Subcutaneous abdominal adipose tissue (tissue), 5 donors: ENCODE measurements at regions not wholly inside any gene's neighbourhood (a gene's known extent, or its start where the extent isn't known, plus 50 kb on each side); places are given as distances from the start of the nearest gene placed in this dataset.
A peak's percentile ranks its signal among the peaks of the same experiment; 100 is the strongest.

Source experiments
- H3K27ac ChIP-seq: one replicate; pipeline ENCODE4 v1.7.0; 2013; ENCODE audit warnings: low read depth, mild to moderate bottlenecking, inconsistent platforms, low read length, moderate library complexity
- H3K27me3 ChIP-seq, 5 donors: one replicate each; pipeline ENCODE4 v1.7.0; 2013; ENCODE audit warnings: low read length in 5 of 5, inconsistent platforms in 1 of 5; ENCODE audit not compliant: control insufficient read depth in 5 of 5, insufficient read depth in 4 of 5
- H3K36me3 ChIP-seq, 5 donors: one replicate each; pipeline ENCODE4 v1.7.0; 2013; ENCODE audit warnings: low read length in 5 of 5; ENCODE audit not compliant: control insufficient read depth in 5 of 5, insufficient read depth in 5 of 5
- H3K4me1 ChIP-seq, 5 donors: one replicate each; pipeline ENCODE4 v1.7.0; 2013; ENCODE audit warnings: low read length in 5 of 5, mild to moderate bottlenecking in 3 of 5, moderate library complexity in 1 of 5; ENCODE audit not compliant: control insufficient read depth in 5 of 5, insufficient read depth in 5 of 5
- H3K4me3 ChIP-seq, 5 donors: one replicate each; pipeline ENCODE4 v1.7.0; 2013; ENCODE audit warnings: low read length in 5 of 5, low read depth in 1 of 5
- H3K9ac ChIP-seq, 5 donors: one replicate each; pipeline ENCODE4 v1.7.0; 2013; ENCODE audit warnings: low read length in 5 of 5, mild to moderate bottlenecking in 4 of 5, moderate library complexity in 3 of 5
- H3K9me3 ChIP-seq, 5 donors: one replicate each; pipeline ENCODE4 v1.7.0; 2013; ENCODE audit warnings: low read length in 5 of 5; ENCODE audit not compliant: control insufficient read depth in 5 of 5
- donor health status: healthy.
- donor health status: healthy.
- donor health status: healthy.
- donor health status: healthy.
- donor health status: healthy.

DNA sequence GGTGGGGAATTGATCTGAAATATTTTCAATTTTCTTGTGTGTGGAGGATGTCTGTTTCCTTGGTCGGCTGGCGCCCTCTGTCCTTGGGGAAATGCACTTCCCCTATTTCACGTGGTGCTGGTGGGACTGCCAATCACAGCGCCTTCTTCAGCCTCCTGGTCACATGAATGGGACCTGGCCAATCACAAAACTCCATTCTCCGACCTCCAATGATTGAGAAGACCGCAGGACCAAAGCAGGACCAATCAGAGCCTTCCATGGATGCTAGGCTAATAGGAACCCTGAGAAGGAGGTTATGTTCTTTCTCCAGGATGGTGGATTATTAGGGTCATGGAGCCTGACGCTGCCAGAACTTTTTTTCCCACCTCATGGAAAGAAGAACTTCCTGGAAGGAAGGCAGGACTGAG is 188.7 kb downstream of the TTC8 start:
- H3K36me3 ChIP-seq: no peaks in the 10 kb centered on the region
- no peak overlapping the region for H3K4me3 ChIP-seq
- H3K27me3 ChIP-seq: peaks cover 0 to 8% (median 0%) of the 10 kb centered on the region in 5 donors
- H3K9me3 ChIP-seq: no peaks in the 10 kb centered on the region
- no peaks in the 10 kb centered on the region for H3K4me1 ChIP-seq
- no peak overlapping the region for H3K27ac ChIP-seq
- H3K9ac ChIP-seq: no peak overlapping the region

DNA sequence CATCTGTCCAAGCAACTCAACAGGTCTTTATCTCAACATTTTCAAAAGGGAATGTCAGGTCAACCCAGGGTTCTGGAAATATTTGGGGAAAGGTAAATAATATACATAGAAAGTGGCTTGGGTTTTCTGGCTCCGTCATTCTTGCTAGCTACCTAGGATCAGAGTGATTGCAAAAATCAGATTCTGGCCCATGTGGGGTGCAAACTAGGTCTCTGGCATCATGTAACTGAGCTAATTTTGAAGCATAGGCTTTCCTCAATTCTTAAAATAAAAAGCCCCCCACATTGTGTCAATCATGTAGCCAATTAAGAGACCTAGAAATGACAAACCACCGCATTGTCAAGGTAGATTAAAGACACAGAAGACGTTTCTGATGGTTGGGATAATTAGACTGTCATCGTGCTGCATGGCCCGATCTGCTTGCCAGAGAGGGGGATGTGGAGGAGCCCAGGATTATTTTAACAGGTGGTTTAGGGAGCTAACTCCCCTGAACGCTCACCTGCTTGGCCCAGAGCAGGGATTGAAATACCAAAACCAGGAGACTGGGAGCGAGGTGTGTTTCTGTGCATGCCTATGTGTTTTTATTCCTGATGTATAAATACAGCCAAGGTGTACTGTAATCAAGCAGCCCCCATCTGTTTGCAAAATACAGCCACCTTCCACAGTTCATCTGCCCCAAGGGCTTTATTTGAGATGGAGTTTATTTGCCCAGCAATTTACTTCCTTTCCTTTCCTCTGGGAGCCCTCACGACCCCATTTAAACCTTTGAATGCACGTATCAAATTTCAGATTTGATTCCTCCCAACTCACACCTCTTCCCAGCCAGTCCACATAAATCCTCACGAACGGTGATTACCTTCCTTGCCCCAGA is 189.5 kb downstream of the TTC8 start:
- Histone ChIP-seq H3K27ac (no peak overlapping the region), H3K9me3 (no peaks in the 10 kb centered on the region), H3K9ac (no peak overlapping the region), H3K27me3 (peaks cover 0 to 8% (median 0%) of the 10 kb centered on the region in 5 donors), H3K4me1 (no peaks in the 10 kb centered on the region), H3K4me3 (no peak overlapping the region), H3K36me3 (no peaks in the 10 kb centered on the region)

DNA sequence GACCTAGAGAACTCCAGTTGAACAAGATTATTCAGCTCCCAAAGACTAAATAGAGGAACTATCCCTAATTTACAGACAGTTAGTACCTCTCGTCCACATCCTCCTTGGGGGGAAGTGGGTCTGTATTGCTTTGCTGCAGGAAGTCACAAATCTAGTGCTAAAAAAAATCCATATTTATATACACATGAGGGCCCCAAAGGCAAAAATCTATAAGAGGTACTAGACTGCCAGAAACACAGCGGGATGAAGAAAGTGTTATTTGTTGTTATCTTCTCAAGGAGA is 190.1 kb downstream of the TTC8 start:
- no peaks in the 10 kb centered on the region for H3K9me3 ChIP-seq
- no peaks in the 10 kb centered on the region for H3K4me1 ChIP-seq
- no peak overlapping the region for H3K27ac ChIP-seq
- peaks cover 0 to 8% (median 0%) of the 10 kb centered on the region in 5 donors for H3K27me3 ChIP-seq
- H3K9ac ChIP-seq: no peak overlapping the region
- H3K36me3 ChIP-seq: no peaks in the 10 kb centered on the region
- no peak overlapping the region for H3K4me3 ChIP-seq

DNA sequence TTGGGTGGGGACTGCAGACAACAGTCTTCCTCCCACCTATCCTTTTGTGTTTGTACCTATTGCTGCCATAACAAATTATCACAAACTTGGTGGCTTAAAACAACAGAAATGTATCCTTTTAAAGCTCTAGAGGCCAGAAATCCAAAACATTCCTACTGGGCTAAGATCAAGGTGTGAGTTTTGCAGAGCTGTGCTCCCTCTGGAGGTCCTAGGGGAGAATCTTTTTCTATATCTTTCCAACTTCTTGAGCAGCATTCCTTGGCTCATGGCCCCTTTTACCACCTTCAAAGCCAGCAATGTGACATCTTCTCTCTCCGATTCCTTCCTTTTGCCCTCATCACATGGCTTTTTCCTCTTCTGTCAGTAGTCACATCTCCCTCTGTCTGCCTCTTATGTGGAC is 190.6 kb downstream of the TTC8 start:
- Histone ChIP-seq H3K4me1 (no peaks in the 10 kb centered on the region), H3K4me3 (no peak overlapping the region), H3K36me3 (no peaks in the 10 kb centered on the region), H3K9me3 (no peaks in the 10 kb centered on the region), H3K27ac (no peak overlapping the region), H3K9ac (no peak overlapping the region), H3K27me3 (peaks cover 0 to 8% (median 0%) of the 10 kb centered on the region in 5 donors)

DNA sequence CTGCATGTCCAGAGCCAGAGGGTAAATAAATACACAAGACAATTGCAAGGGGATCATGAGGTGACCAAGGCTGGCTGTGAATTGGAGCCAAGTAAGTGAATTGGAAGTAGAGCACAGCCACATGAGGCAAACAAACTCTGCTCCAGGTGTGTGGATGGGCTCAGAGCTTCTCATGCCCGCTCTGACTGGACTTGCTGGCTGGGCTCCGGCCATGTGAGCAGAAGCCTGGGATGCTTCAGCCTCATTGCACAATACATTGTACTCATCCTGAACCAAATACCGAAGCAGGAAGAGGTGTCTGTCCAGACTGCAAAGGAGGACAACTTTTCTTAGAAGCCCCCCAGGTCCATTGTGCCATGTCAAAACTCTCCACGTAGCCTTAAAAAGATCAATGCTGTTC is 193.0 kb downstream of the TTC8 start:
- H3K9me3 ChIP-seq: no peaks in the 10 kb centered on the region
- peaks cover 0 to 8% (median 2%) of the 10 kb centered on the region in 5 donors for H3K27me3 ChIP-seq
- no peak overlapping the region for H3K27ac ChIP-seq
- H3K36me3 ChIP-seq: no peaks in the 10 kb centered on the region
- H3K4me1 ChIP-seq: no peaks in the 10 kb centered on the region
- no peak overlapping the region for H3K4me3 ChIP-seq
- H3K9ac ChIP-seq: no peak overlapping the region

DNA sequence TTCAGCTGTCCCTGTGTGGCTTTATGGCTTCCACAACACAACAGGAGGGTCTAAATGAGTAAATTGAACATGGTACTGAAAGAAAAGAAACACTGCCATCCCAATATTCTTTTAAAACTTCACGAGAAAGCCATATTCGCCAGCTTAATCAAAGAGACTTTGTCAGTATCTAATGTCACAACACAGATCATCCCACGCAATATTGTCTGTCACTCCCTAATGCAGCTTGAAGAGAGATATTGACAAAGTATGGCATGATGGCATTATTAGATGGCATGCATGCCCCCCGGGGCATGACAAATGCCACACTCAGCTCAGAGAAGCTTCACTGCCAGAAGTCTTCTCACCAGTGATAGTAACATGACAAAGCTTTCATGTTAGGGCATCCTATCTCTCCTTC is 197.8 kb downstream of the TTC8 start:
- H3K4me1 ChIP-seq: peaks cover 2 to 24% (median 20%) of the 10 kb centered on the region in 5 donors
- peaks cover 0 to 6% (median 5%) of the 10 kb centered on the region in 5 donors for H3K9me3 ChIP-seq
- H3K4me3 ChIP-seq: no peak overlapping the region
- H3K36me3 ChIP-seq: no peaks in the 10 kb centered on the region
- no peak overlapping the region for H3K27ac ChIP-seq
- H3K27me3 ChIP-seq: peaks cover 0 to 3% (median 2%) of the 10 kb centered on the region in 5 donors
- no peak overlapping the region for H3K9ac ChIP-seq

DNA sequence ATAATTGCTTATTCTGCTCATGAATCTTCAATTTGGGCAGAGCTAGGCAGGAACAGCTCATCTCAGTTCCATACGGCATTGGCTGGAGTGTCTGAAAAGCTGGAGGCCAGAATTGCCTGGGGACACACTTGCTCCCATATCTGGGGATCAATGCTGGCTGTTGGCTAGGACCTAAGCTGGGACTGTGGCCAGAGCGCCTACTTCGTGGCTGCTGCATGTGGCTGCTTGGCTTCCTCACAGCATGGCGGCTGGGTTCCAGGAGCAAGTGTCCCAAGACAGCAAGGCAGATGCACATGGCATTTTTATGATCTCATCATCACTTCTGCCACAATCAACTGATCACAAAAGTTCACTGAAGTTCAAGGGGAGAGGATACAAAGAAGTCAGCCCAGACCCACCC is 200.2 kb downstream of the TTC8 start:
- no peak overlapping the region for H3K27ac ChIP-seq
- peaks cover 2 to 30% (median 24%) of the 10 kb centered on the region in 5 donors for H3K4me1 ChIP-seq
- no peak overlapping the region for H3K9ac ChIP-seq
- H3K4me3 ChIP-seq: peak overlapping the region in 1 of 5 donors; percentile 8
- peaks cover 0 to 7% (median 5%) of the 10 kb centered on the region in 5 donors for H3K27me3 ChIP-seq
- H3K36me3 ChIP-seq: no peaks in the 10 kb centered on the region
- peaks cover 0 to 11% (median 8%) of the 10 kb centered on the region in 5 donors for H3K9me3 ChIP-seq

DNA sequence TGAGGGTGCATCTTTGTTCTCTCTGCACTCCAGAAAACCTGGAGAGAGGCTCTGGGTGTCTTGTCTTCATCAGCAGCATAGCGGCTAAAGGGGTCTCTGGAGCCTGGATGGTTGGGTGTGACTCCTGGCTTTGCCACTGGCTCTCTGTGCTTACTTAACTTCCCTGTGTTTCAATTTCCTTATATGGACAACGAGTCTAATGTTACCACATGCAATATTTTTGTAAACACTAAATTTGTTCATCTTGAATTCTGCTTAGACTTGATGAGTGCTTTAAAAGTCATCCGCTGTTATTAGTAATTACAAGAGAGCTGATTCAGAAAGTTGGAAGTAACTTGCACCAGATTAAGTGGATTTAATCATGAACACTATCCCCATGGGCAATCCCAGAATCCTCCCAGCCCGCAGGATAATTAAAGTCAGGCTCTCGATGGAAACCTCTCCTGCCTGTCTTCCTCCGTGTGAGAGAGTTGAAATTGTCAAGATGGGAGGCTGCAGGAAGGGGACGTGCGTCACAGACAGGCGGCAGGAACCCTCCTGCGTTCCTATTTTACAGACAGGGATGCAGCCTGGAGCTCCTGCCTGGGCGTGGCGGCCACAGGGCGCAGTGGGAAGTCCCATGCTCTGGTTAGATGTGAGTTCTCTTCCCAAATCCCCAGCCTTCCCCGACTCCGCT is 201.2 kb downstream of the TTC8 start:
- Histone ChIP-seq H3K9me3 (peaks cover 0 to 11% (median 8%) of the 10 kb centered on the region in 5 donors), H3K4me3 (peak overlapping the region in 2 of 5 donors; percentile 8 to 24), H3K36me3 (no peaks in the 10 kb centered on the region), H3K9ac (no peak overlapping the region), H3K27ac (no peak overlapping the region), H3K27me3 (peaks cover 0 to 7% (median 5%) of the 10 kb centered on the region in 5 donors), H3K4me1 (peaks cover 2 to 30% (median 24%) of the 10 kb centered on the region in 5 donors)

DNA sequence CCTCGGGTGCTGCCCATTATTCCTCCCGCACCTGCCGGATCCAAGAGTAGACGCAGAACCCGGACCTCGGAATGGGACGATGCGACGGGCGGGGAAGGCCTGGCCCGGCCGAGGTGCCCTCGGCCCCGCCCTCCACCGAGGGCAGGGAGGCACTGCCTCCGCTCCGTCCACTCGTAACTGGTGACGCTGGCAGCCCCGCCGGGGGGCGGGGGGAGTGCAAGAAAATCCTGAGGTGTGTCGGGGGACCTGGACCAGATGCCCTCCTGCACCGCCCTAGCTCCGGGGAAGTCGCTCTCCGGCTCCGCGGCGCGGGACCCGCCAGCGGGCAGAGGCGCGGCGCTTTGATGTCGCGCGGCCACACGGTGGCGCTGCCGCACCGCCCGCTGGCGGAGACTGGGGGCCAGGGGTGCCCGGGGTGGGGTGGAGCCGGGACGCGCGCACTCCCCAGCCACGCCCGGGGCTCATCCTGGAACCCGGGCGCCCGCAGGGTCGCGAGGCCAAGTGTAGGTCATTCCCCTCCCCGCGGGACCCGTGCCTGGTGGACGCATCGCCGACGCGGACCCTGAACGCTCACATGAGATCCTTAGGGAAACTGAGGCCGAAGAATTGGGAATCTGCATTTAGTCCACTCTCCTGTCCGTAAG is 202.8 kb downstream of the TTC8 start:
- peaks cover 2 to 30% (median 24%) of the 10 kb centered on the region in 5 donors for H3K4me1 ChIP-seq
- peaks cover 0 to 11% (median 8%) of the 10 kb centered on the region in 5 donors for H3K9me3 ChIP-seq
- peaks cover 0 to 7% (median 5%) of the 10 kb centered on the region in 5 donors for H3K27me3 ChIP-seq
- peak overlapping the region in 2 of 5 donors; percentile 32 to 66 for H3K9ac ChIP-seq
- H3K27ac ChIP-seq: no peak overlapping the region
- no peaks in the 10 kb centered on the region for H3K36me3 ChIP-seq
- H3K4me3 ChIP-seq: peak overlapping the region; percentile 59 to 66 (median 64)
